NCI-H2107 treated with DMSO at 0.1 percent for 48 hours (cell line): ENCODE measurements at regions not wholly inside any gene's neighbourhood (a gene's known extent, or its start where the extent isn't known, plus 50 kb on each side); places are given as distances from the start of the nearest gene placed in this dataset.
"Not testable (repeated sequence)": the region's sequence is repeated elsewhere in the genome, so short reads cannot be mapped to it uniquely, and the experiment has no call there.

Experiments used
- DNase-seq: peaks from one replicate; lab custom pipeline; 2025; ENCODE audit not compliant: unreplicated experiment; lab: John Stamatoyannopoulos, UW

DNA sequence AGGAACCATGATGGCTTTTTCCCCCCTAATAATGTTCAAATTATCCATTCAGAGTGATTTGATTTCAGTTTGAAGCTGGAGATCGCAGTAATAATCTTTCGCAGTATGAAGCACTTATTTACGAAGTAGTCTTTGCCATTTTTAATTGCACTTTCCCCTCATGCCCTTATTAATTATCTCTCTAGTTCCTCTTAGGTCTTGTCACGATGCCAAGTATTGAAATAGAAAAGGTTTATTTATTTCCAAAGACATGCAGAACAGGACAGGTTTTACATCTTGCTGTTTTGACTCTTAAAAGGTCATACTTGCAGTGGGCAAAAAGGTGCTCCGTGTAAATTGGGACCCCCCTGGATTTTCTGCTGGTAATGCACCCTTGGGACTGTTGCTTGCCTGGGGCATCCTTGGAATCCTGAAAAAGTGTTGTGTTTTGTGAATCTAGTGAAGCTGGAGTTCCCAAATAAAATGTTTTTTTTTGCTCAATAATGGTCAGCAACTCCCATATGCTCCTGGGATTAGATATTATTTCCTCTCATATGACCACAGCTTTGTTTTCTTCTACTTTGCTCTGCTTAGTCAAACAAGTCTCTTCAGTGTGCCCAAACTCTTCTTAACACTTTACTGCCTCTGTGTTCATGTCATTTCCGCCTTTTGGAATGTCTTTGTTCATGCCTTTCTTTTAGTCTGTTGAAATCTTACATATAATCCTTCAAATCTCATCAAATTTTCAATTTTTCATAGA lies 278.3 kb downstream of the TMEM38B start:
- DNase-seq, result no peak

GRCh38 chr9:105973951-105974351 lies 279.6 kb downstream of the TMEM38B start:
- no peak for DNase-seq

DNA sequence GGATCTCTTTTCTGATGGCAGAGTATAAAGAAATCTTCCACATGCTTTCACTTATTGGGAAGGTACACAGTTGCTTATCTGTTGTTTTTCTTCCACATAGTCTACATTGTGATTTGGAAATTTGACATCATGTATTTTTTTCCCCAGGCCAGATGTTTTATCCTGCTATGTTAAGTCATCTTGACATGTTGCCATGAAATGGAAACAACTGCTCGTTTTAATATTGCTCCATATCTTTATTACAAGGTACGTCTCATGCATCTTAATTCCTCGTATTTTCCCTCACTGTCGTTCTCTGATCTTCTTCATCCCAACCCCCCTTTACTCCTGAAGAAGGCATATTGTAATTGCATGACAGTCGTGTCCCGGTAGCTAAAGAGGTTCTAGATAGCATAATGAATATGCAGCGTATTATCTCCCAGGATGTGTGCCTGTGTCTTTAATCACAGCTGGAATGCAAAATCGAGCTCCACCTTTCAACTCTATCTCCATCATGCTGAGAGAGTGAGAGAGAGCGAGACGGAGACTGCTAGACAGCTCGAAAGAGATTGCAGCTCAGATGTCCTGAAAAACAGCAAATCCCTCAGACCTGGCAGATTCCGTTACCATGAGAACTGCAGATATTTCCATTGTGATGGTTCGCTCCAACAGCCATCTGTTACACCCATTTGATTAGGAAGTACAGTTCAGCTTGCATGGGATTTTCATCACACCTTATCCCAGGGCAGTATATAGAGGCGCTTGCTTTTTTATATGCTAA lies 281.7 kb downstream of the TMEM38B start:
- no peak for DNase-seq

DNA sequence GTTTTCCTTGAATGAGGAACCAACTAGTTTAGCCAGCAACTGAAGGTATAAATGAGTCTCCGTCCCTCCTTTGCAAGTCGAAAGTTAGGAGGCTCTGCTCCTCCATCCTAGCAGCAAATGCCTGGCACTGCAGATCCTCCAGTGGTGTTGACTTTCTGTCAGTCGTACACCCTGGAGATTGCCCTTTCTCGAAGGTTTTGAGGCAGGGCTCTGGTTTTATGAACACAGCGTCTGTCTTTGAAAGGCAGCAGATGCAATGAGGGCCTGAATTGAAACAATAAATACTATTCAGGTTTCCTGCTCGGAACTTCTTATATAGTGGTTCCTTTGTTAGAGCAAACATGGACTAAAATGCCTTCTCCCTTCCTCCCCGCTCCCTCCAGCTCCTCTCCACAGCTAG lies 284.0 kb downstream of the TMEM38B start:
- DNase-seq, result no peak

GRCh38 chr9:105978826-105979225 lies 284.5 kb downstream of the TMEM38B start:
- no peak for DNase-seq

GRCh38 chr9:105979290-105979689 lies 284.9 kb downstream of the TMEM38B start:
- no peak for DNase-seq

DNA sequence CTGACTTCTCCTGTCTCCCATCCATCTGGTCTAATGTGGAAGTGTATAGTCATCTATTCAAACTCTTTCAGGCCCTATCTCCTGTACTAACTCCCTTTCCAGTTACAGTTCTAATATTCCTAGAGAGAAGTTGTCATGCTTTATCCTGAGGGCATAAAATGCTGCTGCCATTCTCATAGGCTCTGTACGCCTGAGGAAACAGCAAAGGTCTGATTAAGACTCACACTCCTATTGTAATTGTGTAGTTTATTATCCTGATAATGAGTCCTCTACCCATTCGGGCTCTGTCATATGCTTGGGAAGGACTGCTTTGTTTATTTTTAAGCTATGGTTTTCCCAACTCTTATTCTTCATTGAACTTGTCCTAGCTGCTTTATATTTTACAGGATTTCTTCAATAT lies 290.4 kb downstream of the TMEM38B start:
- no peak for DNase-seq

GRCh38 chr9:105993116-105993854 lies 298.9 kb downstream of the TMEM38B start:
- no peak for DNase-seq

DNA sequence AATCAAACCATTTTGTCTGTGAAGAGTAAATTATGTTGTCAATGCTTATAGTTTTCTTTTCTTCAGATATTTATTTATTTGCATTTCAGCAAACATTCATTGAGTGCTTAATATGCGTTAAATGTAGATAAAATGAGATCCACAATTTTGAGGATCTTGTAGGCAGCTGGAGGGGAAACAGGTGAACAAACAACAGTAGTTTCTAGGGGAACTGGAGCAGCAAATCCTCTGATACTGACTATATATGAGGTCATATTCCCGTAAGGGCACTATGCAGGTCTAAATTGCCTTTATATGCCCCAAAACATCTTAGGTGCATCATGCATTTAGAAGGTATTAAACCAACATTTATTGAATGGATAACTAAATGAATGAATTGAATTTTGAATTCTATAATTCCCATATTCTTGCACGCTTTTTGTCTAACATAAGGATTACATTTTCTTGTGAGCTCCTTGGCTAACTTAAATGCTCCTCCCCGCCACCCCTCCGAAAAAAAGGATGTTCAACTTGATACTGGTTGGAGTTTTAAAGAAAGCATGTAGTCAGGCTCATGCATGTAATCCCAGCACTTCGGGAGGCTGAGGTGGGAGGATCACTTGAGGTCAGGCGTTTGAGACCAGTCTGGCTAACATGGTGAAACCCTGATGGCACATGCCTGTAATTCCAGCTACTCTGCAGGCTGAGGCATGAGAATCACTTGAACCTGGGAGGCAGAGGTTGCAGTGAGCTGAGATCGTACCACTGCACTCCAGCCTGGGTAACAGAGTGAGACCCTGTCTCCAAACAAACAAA lies 299.8 kb downstream of the TMEM38B start:
- no peak for DNase-seq

DNA sequence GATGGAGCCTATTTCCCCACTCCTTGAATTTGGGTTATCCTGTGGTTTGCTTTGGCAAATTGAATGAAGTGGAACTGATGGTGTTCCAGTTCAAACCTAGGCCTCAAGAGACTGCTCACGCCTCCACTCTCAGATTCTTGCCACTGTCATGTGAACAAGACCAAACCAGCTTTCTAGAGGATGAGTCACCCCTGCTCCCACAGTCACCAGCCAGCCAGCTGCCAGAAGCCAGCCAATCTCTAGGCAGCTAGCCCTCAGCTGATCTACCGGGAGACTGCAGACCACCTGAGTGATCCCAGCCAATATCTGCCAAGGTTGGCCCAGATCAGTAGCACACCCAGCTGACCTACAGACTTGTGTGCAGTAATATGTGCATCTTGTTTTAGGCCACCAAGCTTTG lies 300.6 kb downstream of the TMEM38B start:
- DNase-seq, result no peak

GRCh38 chr9:106017198-106017740 lies 322.9 kb downstream of the TMEM38B start:
- DNase-seq, result no peak

DNA sequence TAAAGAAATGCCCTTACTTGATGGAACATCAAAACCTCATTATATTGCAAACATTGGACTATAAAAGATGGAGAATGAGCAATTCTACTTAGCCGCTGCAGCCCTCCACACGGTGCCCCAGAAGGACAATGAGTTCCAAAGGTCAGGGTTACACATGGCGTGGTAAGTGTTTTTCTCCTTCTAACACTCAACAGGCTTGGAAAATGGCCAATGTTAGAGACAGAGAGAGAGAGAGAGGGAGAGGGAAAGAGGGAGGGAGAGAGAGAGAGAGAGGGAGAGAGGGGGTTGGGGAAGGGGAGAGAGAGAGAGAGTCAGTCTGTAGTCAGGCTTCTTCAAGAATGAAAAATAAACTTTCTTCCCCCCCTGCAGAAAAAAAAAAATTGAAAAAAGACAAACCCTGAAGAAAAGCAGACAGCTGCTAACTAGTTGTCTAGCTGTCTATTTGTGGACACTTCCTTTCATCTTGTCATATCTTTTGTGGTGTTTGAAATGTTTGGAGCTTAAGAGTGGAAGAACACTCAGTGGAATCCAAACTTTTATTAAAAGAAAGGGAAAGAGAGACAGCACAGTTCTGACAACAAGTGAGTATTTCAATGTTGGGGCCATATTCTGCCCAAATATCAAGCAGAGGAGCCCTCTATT lies 324.8 kb downstream of the TMEM38B start:
- no peak for DNase-seq

DNA sequence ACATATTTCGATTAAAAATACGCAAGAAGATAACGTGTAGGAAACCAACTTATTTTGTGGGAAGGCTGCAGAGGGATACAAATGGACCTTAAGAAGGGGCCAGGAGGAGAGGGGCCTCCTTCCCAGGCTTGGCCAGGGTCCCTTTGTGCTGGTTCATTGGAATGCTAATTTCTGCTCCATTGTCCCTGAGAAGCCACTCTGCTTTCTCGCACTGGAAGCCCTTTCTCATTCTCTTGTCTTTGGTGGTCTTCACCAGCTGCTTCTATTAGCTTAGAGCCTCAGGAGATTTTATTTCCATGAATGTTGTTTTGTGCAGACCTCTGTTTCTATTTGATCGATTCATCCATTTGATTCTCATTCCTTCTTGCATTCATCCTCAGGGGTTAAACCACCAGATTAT lies 325.4 kb downstream of the TMEM38B start:
- DNase-seq, result no peak

GRCh38 chr9:106020186-106020585 lies 325.8 kb downstream of the TMEM38B start:
- no peak for DNase-seq

- DNase-seq, result no peak
Measured at GRCh38 chr9:106023455-106023854, 329.1 kb downstream of the TMEM38B start.

GRCh38 chr9:106025453-106025852 lies 331.1 kb downstream of the TMEM38B start:
- DNase-seq, result no peak

- DNase-seq, result not testable (repeated sequence)
Measured at GRCh38 chr9:106030146-106030545, 335.8 kb downstream of the TMEM38B start.

DNA sequence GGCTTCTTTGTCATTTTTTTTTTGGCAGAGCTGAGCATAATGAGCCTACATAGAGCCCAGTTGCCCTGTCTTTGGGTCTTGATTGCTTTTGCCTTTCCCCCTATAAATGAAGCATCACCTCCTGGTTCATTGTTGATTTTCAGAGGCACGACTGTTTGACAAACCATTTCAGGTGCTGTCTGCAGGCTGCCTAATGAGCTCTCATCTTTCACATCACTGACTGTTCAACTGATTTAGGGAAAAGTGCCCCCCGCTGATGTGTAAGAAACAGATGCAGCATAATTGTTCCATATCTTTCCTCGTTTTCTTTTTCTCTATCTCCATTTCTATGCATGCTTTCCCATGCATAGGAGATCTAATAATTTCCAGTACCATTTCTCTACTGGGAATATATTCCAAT lies 338.6 kb downstream of the TMEM38B start:
- DNase-seq, result no peak

DNA sequence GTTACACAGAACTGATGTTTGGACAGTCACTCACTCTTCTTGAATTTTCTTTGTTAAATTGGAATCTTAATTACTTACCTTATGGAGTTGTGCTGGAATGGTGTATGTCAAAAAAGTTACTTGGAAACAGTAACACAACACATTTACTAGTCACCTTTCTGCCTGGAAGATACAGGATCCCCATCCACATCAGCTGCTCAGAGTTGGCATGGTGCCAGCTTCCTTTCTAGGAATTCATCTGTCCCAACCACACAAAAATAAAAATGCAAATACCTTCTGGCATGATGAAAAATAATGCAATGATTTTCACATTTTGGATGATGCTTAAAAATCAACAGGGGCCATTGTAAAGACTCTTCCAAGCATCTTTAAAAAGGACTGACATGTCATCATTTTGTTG lies 341.5 kb downstream of the TMEM38B start:
- DNase-seq, result no peak

- DNase-seq, result no peak
Measured at GRCh38 chr9:106038266-106039001, 344.1 kb downstream of the TMEM38B start.
